K562 (cell line): ENCODE measurements at regions not wholly inside any gene's neighbourhood (a gene's known extent, or its start where the extent isn't known, plus 50 kb on each side); places are given as distances from the start of the nearest gene placed in this dataset.

Experiments
- ATAC-seq: fragments of 200-7000 bp; cut with Tn5 transposase; 3 replicates; pipeline ENCODE4 v1.9.1; 2020; ENCODE audit warnings: moderate library complexity
- BruUV-seq: library from RNA; stranded (reverse); fragments of 400-500 nt; replicated peaks from 2 replicates; lab custom pipeline; 2021; lab: Mats Ljungman, UMichigan
- CTCF ChIA-PET: fragments of 300-600 bp; formaldehyde crosslinking; extraction: SDS; loops from one replicate; lab custom pipeline; 2021; ENCODE audit warnings: low intra/inter-chr PET ratio; lab: Yijun Ruan, JAX
- POLR2A ChIA-PET: fragments of 300-600, 350-650 bp; sonication (Branson Sonifier 250); formaldehyde crosslinking; extraction: SDS; loops from one replicate; lab custom pipeline; 2021; ENCODE audit warnings: antibody characterized with exemption, inconsistent platforms; lab: Yijun Ruan, JAX
- DNase-seq, 4 experiments: peaks; one replicate each; pipeline versions ENCODE4 v3.0.0 to v3.0.0-alpha.2; 2011 to 2018; ENCODE audit warnings: low spot score in 3 of 4, mixed read lengths in 3 of 4; ENCODE audit errors: extremely low read depth in 1 of 4
- FAIRE-seq: peaks from 2 replicates; lab custom pipeline; 2011; peaks lifted over from hg19 to GRCh38; lab: Jason Lieb, UNC
- H2AFZ ChIP-seq: 2 replicates; pipeline ENCODE4 v1.6.0; 2011; ENCODE audit warnings: low read depth, low read length, control low read depth, inconsistent platforms
- H3K27ac ChIP-seq: fragments of 200-600 bp; 3 replicates; pipeline ENCODE4 v1.8.0; 2011; ENCODE audit warnings: low read depth, mild to moderate bottlenecking, control low read depth, inconsistent platforms, low read length, moderate library complexity, mixed read lengths; ENCODE audit errors: extremely low read depth
- H3K27me3 ChIP-seq, 2 experiments: fragments of 300-600 bp in 1 of 2; 2 replicates in 1 of 2; 3 replicates in 1 of 2; pipeline versions ENCODE4 v1.6.0 to v1.8.0; 2011; ENCODE audit warnings: inconsistent platforms in 2 of 2, low read length in 2 of 2, mild to moderate bottlenecking in 1 of 2, mixed read lengths in 1 of 2, moderate library complexity in 1 of 2; ENCODE audit not compliant: control insufficient read depth in 2 of 2, insufficient read depth in 2 of 2
- H3K36me3 ChIP-seq: fragments of 300-600 bp; 3 replicates; pipeline ENCODE4 v1.8.0; 2011; ENCODE audit warnings: mild to moderate bottlenecking, low read length, inconsistent platforms; ENCODE audit not compliant: control insufficient read depth, insufficient read depth
- H3K4me1 ChIP-seq, 2 experiments: fragments of 200-600 bp in 1 of 2; replicated peaks in 1 of 2; 2 replicates in 1 of 2; 3 replicates in 1 of 2; pipeline versions ENCODE4 v1.5.1 to v1.8.0; 2011; ENCODE audit warnings: inconsistent platforms in 2 of 2, low read length in 2 of 2, mild to moderate bottlenecking in 1 of 2, mixed read lengths in 1 of 2, moderate library complexity in 1 of 2; ENCODE audit not compliant: control insufficient read depth in 2 of 2, insufficient read depth in 2 of 2
- H3K4me2 ChIP-seq: 2 replicates; pipeline ENCODE4 v1.6.1; 2011; ENCODE audit warnings: low read length, control low read depth, inconsistent platforms, mixed read lengths; ENCODE audit not compliant: insufficient read depth
- H3K4me3 ChIP-seq: fragments of 200-600 bp; sonication (generic), shearing (Covaris generic); 2 replicates; pipeline ENCODE4 v1.5.1; 2016; ENCODE audit warnings: control low read depth, inconsistent platforms
- H3K79me2 ChIP-seq: fragments of 200-600 bp; 3 replicates; pipeline ENCODE4 v1.8.0; 2011; ENCODE audit warnings: low read length, inconsistent platforms; ENCODE audit not compliant: control insufficient read depth, insufficient read depth
- H3K9ac ChIP-seq, 2 experiments: 2 replicates each; pipeline versions ENCODE4 v1.6.0 to v1.6.1; 2011; ENCODE audit warnings: low read depth in 2 of 2, low read length in 2 of 2, control low read depth in 1 of 2, inconsistent platforms in 1 of 2, mild to moderate bottlenecking in 1 of 2, mixed read lengths in 1 of 2; ENCODE audit not compliant: insufficient read depth in 1 of 2
- H3K9me1 ChIP-seq: one replicate; pipeline ENCODE4 v1.6.0; 2011; ENCODE audit warnings: inconsistent platforms, mild to moderate bottlenecking, low read length, moderate library complexity; ENCODE audit not compliant: control insufficient read depth, insufficient read depth
- H3K9me3 ChIP-seq: replicated peaks from 2 replicates; pipeline ENCODE4 v1.5.1; 2011; ENCODE audit warnings: low read depth, low read length, inconsistent platforms; ENCODE audit not compliant: control insufficient read depth, insufficient read depth
- H4K20me1 ChIP-seq: replicated peaks from 2 replicates; pipeline ENCODE4 v1.6.1; 2011; ENCODE audit warnings: low read length, inconsistent platforms, mixed read lengths; ENCODE audit not compliant: control insufficient read depth, insufficient read depth
- CUX1 ChIP-seq: fragments of 200-800 bp; sonication (Bioruptor generic); IDR thresholded peaks from 2 replicates; pipeline ENCODE4 v1.6.1; 2016; ENCODE audit warnings: missing genetic modification characterization, missing compliant biosample characterization
- IRF2 ChIP-seq: sonication (generic); formaldehyde crosslinking; IDR thresholded peaks from 2 replicates; pipeline ENCODE4 v1.8.1; 2022; ENCODE audit warnings: mild to moderate bottlenecking, missing genetic modification reagents
- IRF9 ChIP-seq: fragments of 450-650 bp; IDR thresholded peaks from 2 replicates; pipeline ENCODE4 v1.6.1; 2016; ENCODE audit warnings: missing biosample characterization, missing genetic modification characterization
- NUFIP1 ChIP-seq: fragments of 450-650 bp; IDR thresholded peaks from 2 replicates; pipeline ENCODE4 v1.6.1; 2018; ENCODE audit not compliant: partially characterized antibody
- PHF21A ChIP-seq: fragments of 450-650 bp; IDR thresholded peaks from 2 replicates; pipeline ENCODE4 v1.6.1; 2017; ENCODE audit warnings: low read depth, borderline replicate concordance
- SP1 ChIP-seq: sonication (generic); formaldehyde crosslinking; IDR thresholded peaks from 2 replicates; pipeline ENCODE4 v1.8.1; 2022; ENCODE audit warnings: mild to moderate bottlenecking, missing genetic modification reagents
- ZNF609 ChIP-seq: sonication (generic); formaldehyde crosslinking; IDR thresholded peaks from 2 replicates; pipeline ENCODE4 v1.8.1; 2023; ENCODE audit warnings: missing genetic modification reagents, mild to moderate bottlenecking, borderline replicate concordance
- WGBS: fragments of 100-300 bp; shearing (Covaris generic); methylation state at CpG from one replicate; pipeline ENCODE4 v1.1.6; 2016; ENCODE audit warnings: low coverage, mixed read lengths; ENCODE audit not compliant: insufficient coverage; ENCODE audit errors: missing lambda C conversion rate; 5-methylcytosine and 5-hydroxymethylcytosine counted together
- in situ Hi-C: fragments of 300-500 bp; cut with MboI; formaldehyde crosslinking; loops from 4 replicates; pipeline ENCODE4 v1.15.0; 2018; ENCODE audit warnings: inconsistent platforms, mixed read lengths
- intact Hi-C: fragments of 100-400 bp; cut with micrococcal nuclease; formaldehyde crosslinking; loops from 2 replicates; pipeline ENCODE4 v1.14.2; 2022

- Histone ChIP-seq H3K4me3 (no peak overlapping the region; the same call in 1 of the 2 replicates), H3K9me3 (no peaks in the 10 kb centered on the region), H3K79me2 (no peaks in the 10 kb centered on the region), H3K4me1 (no peaks in the 10 kb centered on the region), H4K20me1 (no peaks in the 10 kb centered on the region), H3K36me3 (no peaks in the 10 kb centered on the region), H3K27ac (0 out of 3 replicates have a peak overlapping the region, but pooled peaks have one; percentile 19), H2AFZ (no peak overlapping the region), H3K9me1 (no peaks in the 10 kb centered on the region), H3K4me2 (peak overlapping the region; percentile 37), H3K27me3 (no peaks in the 10 kb centered on the region), H3K9ac (no peak overlapping the region)
- in situ Hi-C loops, result no loop called here
- no peak for FAIRE-seq
- TF ChIP-seq CUX1 (CRISPR knock-in tag) (no peak), ZNF609 (CRISPR knock-in tag) (no peak), PHF21A (no peak), SP1 (CRISPR knock-in tag) (no peak), IRF9 (no peak), NUFIP1 (no peak), IRF2 (CRISPR knock-in tag) (peak; percentile 54; the same call in 1 of the 2 replicates)
- WGBS, result 0% methylated on average over 4 of the region's 6 CpGs
- intact Hi-C loops, result no loop called here
- ATAC-seq, result peak; percentile 67
- ChIA-PET POLR2A (no interaction called here), CTCF (no interaction called here)
- no TSS peak for BruUV-seq
- peak in 2 of 4 experiments; percentile 4 to 17 for DNase-seq
Observed at GRCh38 chr18:67417864-67418523, 98.5 kb downstream of the DSEL start.
